GM12872 (cell line): ENCODE measurements at regions not wholly inside any gene's neighbourhood (a gene's known extent, or its start where the extent isn't known, plus 50 kb on each side); places are given as distances from the start of the nearest gene placed in this dataset.

ENCODE experiments used
- CTCF ChIP-seq: IDR thresholded peaks from 3 replicates; pipeline ENCODE4 v1.5.1; 2011; ENCODE audit warnings: low read depth, mild to moderate bottlenecking, low read length, moderate library complexity; ENCODE audit not compliant: insufficient read depth

- TF ChIP-seq CTCF = no peak
Measured at GRCh38 chr7:101688995-101689907, 60.2 kb upstream of the MYL10 start.

GRCh38 chr7:101690061-101690460 lies 61.0 kb upstream of the MYL10 start:
- TF ChIP-seq CTCF = no peak

- no peak for TF ChIP-seq CTCF
Measured at GRCh38 chr7:101691822-101692384, 62.8 kb upstream of the MYL10 start.

GRCh38 chr7:101693498-101694091 lies 64.5 kb upstream of the MYL10 start:
- TF ChIP-seq CTCF = no peak

- TF ChIP-seq CTCF = no peak
Measured at GRCh38 chr7:101698964-101699363, 69.9 kb upstream of the MYL10 start.

GRCh38 chr7:101699399-101699798 lies 70.3 kb upstream of the MYL10 start:
- TF ChIP-seq CTCF = no peak

- TF ChIP-seq CTCF = no peak
Measured at GRCh38 chr7:101699881-101700823, 71.1 kb upstream of the MYL10 start.
